H9 (cell line): ENCODE measurements at regions not wholly inside any gene's neighbourhood (a gene's known extent, or its start where the extent isn't known, plus 50 kb on each side); places are given as distances from the start of the nearest gene placed in this dataset.

Experiments
- DNase-seq: peaks from one replicate; pipeline ENCODE4 v3.0.0-alpha.2; 2017
- H2AFZ ChIP-seq: one replicate; pipeline ENCODE4 v1.6.1; 2013; ENCODE audit warnings: mild to moderate bottlenecking, low read length, control low read depth, moderate library complexity
- H2AK5ac ChIP-seq: 2 replicates; pipeline ENCODE4 v1.6.1; 2013; ENCODE audit warnings: low read length, control low read depth, mixed read lengths; ENCODE audit not compliant: insufficient read length
- H2BK120ac ChIP-seq: one replicate; pipeline ENCODE4 v1.6.1; 2013; ENCODE audit warnings: low read depth, mild to moderate bottlenecking, low read length, control low read depth, inconsistent platforms; ENCODE audit not compliant: poor library complexity, severe bottlenecking
- H2BK12ac ChIP-seq: 2 replicates; pipeline ENCODE4 v1.6.1; 2013; ENCODE audit warnings: low read length, control low read depth, mixed read lengths, low read depth; ENCODE audit not compliant: insufficient read length
- H2BK15ac ChIP-seq: 2 replicates; pipeline ENCODE4 v1.6.1; 2013; ENCODE audit warnings: low read depth, low read length, control low read depth
- H2BK20ac ChIP-seq: one replicate; pipeline ENCODE4 v1.6.1; 2013; ENCODE audit warnings: low read depth, mild to moderate bottlenecking, low read length, control low read depth, inconsistent platforms; ENCODE audit not compliant: poor library complexity, severe bottlenecking
- H2BK5ac ChIP-seq: 2 replicates; pipeline ENCODE4 v1.6.1; 2013; ENCODE audit warnings: low read length, control low read depth, mixed read lengths; ENCODE audit not compliant: insufficient read length
- H3K14ac ChIP-seq: 2 replicates; pipeline ENCODE4 v1.6.1; 2013; ENCODE audit warnings: low read length, control low read depth; ENCODE audit not compliant: insufficient read depth
- H3K18ac ChIP-seq: 2 replicates; pipeline ENCODE4 v1.6.1; 2013; ENCODE audit warnings: low read depth, mild to moderate bottlenecking, mixed read lengths, low read length, control low read depth; ENCODE audit not compliant: insufficient read length
- H3K23ac ChIP-seq: 2 replicates; pipeline ENCODE4 v1.6.1; 2013; ENCODE audit warnings: low read length, control low read depth, mixed read lengths, low read depth; ENCODE audit not compliant: insufficient read length
- H3K23me2 ChIP-seq: 2 replicates; pipeline ENCODE4 v1.6.1; 2013; ENCODE audit warnings: low read depth, mild to moderate bottlenecking, mixed read lengths, low read length, control low read depth; ENCODE audit not compliant: insufficient read length, poor library complexity, severe bottlenecking
- H3K27ac ChIP-seq: 2 replicates; pipeline ENCODE4 v1.5.1; 2013; ENCODE audit warnings: low read length, control low read depth, mixed read lengths, low read depth; ENCODE audit not compliant: insufficient read length
- H3K27me3 ChIP-seq: 2 replicates; pipeline ENCODE4 v1.6.1; 2013; ENCODE audit warnings: low read length, control low read depth, inconsistent platforms; ENCODE audit not compliant: insufficient read depth
- H3K4ac ChIP-seq: 2 replicates; pipeline ENCODE4 v1.6.1; 2013; ENCODE audit warnings: low read depth, mild to moderate bottlenecking, control low read depth, inconsistent platforms, low read length, moderate library complexity
- H3K4me1 ChIP-seq: 2 replicates; pipeline ENCODE4 v1.6.1; 2013; ENCODE audit warnings: low read length, control low read depth, inconsistent platforms; ENCODE audit not compliant: insufficient read depth
- H3K4me2 ChIP-seq: 2 replicates; pipeline ENCODE4 v1.6.1; 2013; ENCODE audit warnings: low read length, control low read depth, mixed read lengths; ENCODE audit not compliant: insufficient read length, insufficient read depth
- H3K56ac ChIP-seq: 2 replicates; pipeline ENCODE4 v1.6.1; 2013; ENCODE audit warnings: low read depth, mild to moderate bottlenecking, mixed read lengths, low read length, control low read depth; ENCODE audit not compliant: insufficient read length
- H3K79me1 ChIP-seq: 2 replicates; pipeline ENCODE4 v1.6.1; 2013; ENCODE audit warnings: low read depth, mild to moderate bottlenecking, moderate library complexity, low read length, control low read depth, inconsistent platforms; ENCODE audit not compliant: insufficient read depth, poor library complexity, severe bottlenecking
- H3K79me2 ChIP-seq: 2 replicates; pipeline ENCODE4 v1.6.1; 2013; ENCODE audit warnings: low read length, control low read depth, inconsistent platforms; ENCODE audit not compliant: insufficient read depth
- H3K9ac ChIP-seq: 2 replicates; pipeline ENCODE4 v1.6.1; 2013; ENCODE audit warnings: low read length, control low read depth, mixed read lengths; ENCODE audit not compliant: insufficient read length; ENCODE audit errors: extremely low read depth
- H3K9me3 ChIP-seq: one replicate; pipeline ENCODE4 v1.6.1; 2013; ENCODE audit warnings: low read depth, low read length, inconsistent platforms; ENCODE audit not compliant: control insufficient read depth
- H3T11ph ChIP-seq: one replicate; pipeline ENCODE4 v1.6.1; 2013; ENCODE audit warnings: mild to moderate bottlenecking, low read length, control low read depth, inconsistent platforms
- H4K20me1 ChIP-seq: one replicate; pipeline ENCODE4 v1.6.1; 2013; ENCODE audit not compliant: control insufficient read depth, insufficient read length, insufficient read depth
- H4K5ac ChIP-seq: 2 replicates; pipeline ENCODE4 v1.6.1; 2013; ENCODE audit warnings: low read depth, mild to moderate bottlenecking, mixed read lengths, low read length, control low read depth; ENCODE audit not compliant: insufficient read length
- H4K8ac ChIP-seq: replicated peaks from 2 replicates; pipeline ENCODE4 v1.6.1; 2013; ENCODE audit warnings: low read length, control low read depth, mixed read lengths, low read depth; ENCODE audit not compliant: insufficient read length
- H4K91ac ChIP-seq: 2 replicates; pipeline ENCODE4 v1.6.1; 2013; ENCODE audit warnings: low read depth, mild to moderate bottlenecking, moderate library complexity, mixed read lengths, low read length, control low read depth; ENCODE audit not compliant: insufficient read length
- H3K27ac Mint-ChIP-seq, 3 experiments: 2 replicates in 2 of 3; 3 replicates in 1 of 3; pipeline ENCODE4 v1.8.0; 2020 to 2021; ENCODE audit warnings: mixed read lengths in 3 of 3, mild to moderate bottlenecking in 1 of 3, moderate library complexity in 1 of 3
- H3K27me3 Mint-ChIP-seq: 2 replicates; pipeline ENCODE4 v1.8.0; 2021; ENCODE audit warnings: low read depth, mild to moderate bottlenecking, moderate library complexity, mixed read lengths
- H3K36me3 Mint-ChIP-seq, 3 experiments: 2 replicates in 2 of 3; 3 replicates in 1 of 3; pipeline ENCODE4 v1.8.0; 2020 to 2021; ENCODE audit warnings: low read depth in 3 of 3, mixed read lengths in 3 of 3; ENCODE audit not compliant: insufficient read depth in 1 of 3
- H3K4me1 Mint-ChIP-seq, 2 experiments: 2 replicates each; pipeline ENCODE4 v1.8.0; 2020; ENCODE audit warnings: mixed read lengths in 2 of 2
- H3K4me3 Mint-ChIP-seq, 2 experiments: 2 replicates in 1 of 2; 3 replicates in 1 of 2; pipeline ENCODE4 v1.8.0; 2020 to 2021; ENCODE audit warnings: mild to moderate bottlenecking in 2 of 2, mixed read lengths in 2 of 2, moderate library complexity in 1 of 2
- H3K9me3 Mint-ChIP-seq, 2 experiments: 2 replicates in 1 of 2; 3 replicates in 1 of 2; pipeline ENCODE4 v1.8.0; 2020; ENCODE audit warnings: mild to moderate bottlenecking in 2 of 2, mixed read lengths in 2 of 2, moderate library complexity in 1 of 2
- CTCF ChIP-seq: fragments of 200-600 bp; sonication (generic); conservative IDR thresholded peaks from 3 replicates; pipeline ENCODE4 v1.8.0; 2021; ENCODE audit warnings: antibody characterized with exemption, mild to moderate bottlenecking
- WGBS: extraction: QIAGEN DNeasy Blood & Tissue Kit; methylation state at CpG from one replicate; pipeline ENCODE4 v1.1.7; 2013; ENCODE audit warnings: missing lambda C conversion rate, low lambda C conversion rate, mixed read lengths; ENCODE audit not compliant: insufficient read length; ENCODE audit errors: extremely low coverage; 5-methylcytosine and 5-hydroxymethylcytosine counted together

GRCh38 chr15:25932696-25933095, 69.6 kb upstream of the ATP10A start:
- no peak for DNase-seq
- no peak overlapping the region for H3K18ac ChIP-seq
- no peaks in the 10 kb centered on the region for H3K79me2 ChIP-seq
- no peaks in the 10 kb centered on the region for H4K20me1 ChIP-seq
- no peak overlapping the region for H3K14ac ChIP-seq
- H3T11ph ChIP-seq = no peak overlapping the region
- no peak overlapping the region for H3K4ac ChIP-seq
- Mint-ChIP-seq H3K4me1 (peaks cover 10 to 16% of the 10 kb centered on the region in 2 experiments), H3K4me3 (no peak overlapping the region), H3K27ac (no peak overlapping the region), H3K36me3 (peaks cover 7 to 20% (median 8%) of the 10 kb centered on the region in 3 experiments; a peak in 5 of 7 replicates), H3K9me3 (peaks cover 20 to 23% of the 10 kb centered on the region in 2 experiments), H3K27me3 (peaks cover 12% of the 10 kb centered on the region)
- H3K79me1 ChIP-seq = no peaks in the 10 kb centered on the region
- no peak overlapping the region for H2AFZ ChIP-seq
- H2BK12ac ChIP-seq = no peak overlapping the region
- H2AK5ac ChIP-seq = no peak overlapping the region
- peaks cover 5% of the 10 kb centered on the region for H3K23me2 ChIP-seq
- H4K91ac ChIP-seq = no peak overlapping the region
- H3K27ac ChIP-seq = no peak overlapping the region
- H3K27me3 ChIP-seq = no peaks in the 10 kb centered on the region
- no peak overlapping the region for H3K23ac ChIP-seq
- no peak overlapping the region for H2BK20ac ChIP-seq
- H3K9ac ChIP-seq = no peak overlapping the region
- peaks cover 6% of the 10 kb centered on the region; the same call in 1 of the 2 replicates for H3K4me1 ChIP-seq
- H2BK120ac ChIP-seq = no peak overlapping the region
- no CpG with 5 or more reads among the region's 8 CpGs for WGBS
- no peak overlapping the region for H4K5ac ChIP-seq
- H2BK5ac ChIP-seq = no peak overlapping the region
- H3K9me3 ChIP-seq = no peaks in the 10 kb centered on the region
- no peak overlapping the region for H2BK15ac ChIP-seq
- no peak overlapping the region for H3K4me2 ChIP-seq
- H4K8ac ChIP-seq = no peak overlapping the region
- H3K56ac ChIP-seq = no peak overlapping the region
- TF ChIP-seq CTCF = no peak
